ENCODE measurements at regions not wholly inside any gene's neighbourhood (a gene's known extent, or its start where the extent isn't known, plus 50 kb on each side); places are given as distances from the start of the nearest gene placed in this dataset.

DNA sequence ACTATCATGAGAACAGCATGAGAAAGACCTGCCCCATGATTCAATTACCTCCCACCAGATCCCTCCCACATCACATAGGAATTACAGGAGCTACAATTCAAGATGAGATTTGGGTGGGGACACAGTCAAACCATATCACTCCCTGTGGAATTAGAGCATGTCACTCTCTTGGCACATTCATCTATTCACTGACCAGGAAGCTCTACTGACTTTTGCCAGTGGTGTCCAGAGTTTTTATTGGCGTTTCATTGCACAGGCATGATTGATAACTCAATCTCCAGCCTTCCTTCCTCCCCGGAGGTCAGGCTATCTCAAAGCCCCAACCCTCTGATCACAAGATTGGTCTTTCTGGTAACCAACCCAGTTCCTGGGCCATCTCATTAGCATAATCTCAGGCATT is 478.9 kb upstream of the NRP1 start:
- Histone ChIP-seq H3K4me3 (no peak overlapping the region), H4K20me1 (no peaks in the 10 kb centered on the region), H3K9me3 (no peaks in the 10 kb centered on the region), H3K4me1 (peaks cover 8% of the 10 kb centered on the region; the same call in 1 of the 2 replicates), H3K36me3 (no peaks in the 10 kb centered on the region), H3K27me3 (no peaks in the 10 kb centered on the region), H3K4me2 (no peak overlapping the region), H3K9ac (no peak overlapping the region), H3K27ac (no peak overlapping the region)
- TF ChIP-seq Cebpa-rat (IDR thresholded peaks at IDR 0.05) = no peak

DNA sequence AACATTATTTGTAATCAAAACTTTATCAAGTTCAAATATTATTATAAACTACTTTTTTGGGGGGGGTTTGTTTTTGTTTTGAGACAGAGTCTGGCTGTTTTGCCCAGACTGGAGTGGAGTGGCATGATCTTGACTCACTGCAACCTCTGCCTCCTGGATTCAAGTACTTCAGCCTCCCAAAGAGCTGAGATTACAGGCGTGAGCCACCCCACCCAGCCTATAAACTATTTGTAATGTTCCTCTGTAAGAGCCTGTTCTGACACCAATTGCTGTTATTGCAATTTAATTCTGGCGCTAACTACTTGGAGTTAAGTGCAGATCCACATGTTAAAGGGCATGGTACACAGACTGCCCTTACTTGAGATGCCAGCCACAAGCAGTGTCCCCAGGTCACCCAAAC is 478.1 kb upstream of the NRP1 start:
- TF ChIP-seq Cebpa-rat (IDR thresholded peaks at IDR 0.05) = no peak
- no peaks in the 10 kb centered on the region for H3K9me3 ChIP-seq

GRCh38 chr10:33810986-33811385 is 476.5 kb upstream of the NRP1 start:
- H3K9ac ChIP-seq = no peak overlapping the region
- H3K27ac ChIP-seq = no peak overlapping the region
- H3K36me3 ChIP-seq = no peaks in the 10 kb centered on the region
- TF ChIP-seq Cebpa-rat (IDR thresholded peaks at IDR 0.05) = no peak
- H4K20me1 ChIP-seq = no peaks in the 10 kb centered on the region
- H3K4me3 ChIP-seq = no peak overlapping the region
- no peak overlapping the region for H3K4me2 ChIP-seq
- no peaks in the 10 kb centered on the region for H3K27me3 ChIP-seq
- no peaks in the 10 kb centered on the region for H3K4me1 ChIP-seq
- no peaks in the 10 kb centered on the region for H3K9me3 ChIP-seq

More for the DNA sequence above, 478.1 kb upstream of the NRP1 start:
- H3K27me3 ChIP-seq = no peaks in the 10 kb centered on the region
- no peak overlapping the region for H3K27ac ChIP-seq
- no peak overlapping the region for H3K4me3 ChIP-seq
- H3K4me1 ChIP-seq = no peaks in the 10 kb centered on the region
- H4K20me1 ChIP-seq = no peaks in the 10 kb centered on the region
- no peak overlapping the region for H3K4me2 ChIP-seq
- H3K9ac ChIP-seq = no peak overlapping the region
- H3K36me3 ChIP-seq = no peaks in the 10 kb centered on the region

- no peak overlapping the region for H3K4me2 ChIP-seq
- no peaks in the 10 kb centered on the region for H3K36me3 ChIP-seq
- H3K27ac ChIP-seq = no peak overlapping the region
- no peaks in the 10 kb centered on the region for H3K27me3 ChIP-seq
- no peak overlapping the region for H3K4me3 ChIP-seq
- H3K9me3 ChIP-seq = no peaks in the 10 kb centered on the region
- H3K9ac ChIP-seq = no peak overlapping the region
- H4K20me1 ChIP-seq = no peaks in the 10 kb centered on the region
- no peak for TF ChIP-seq Cebpa-rat (IDR thresholded peaks at IDR 0.05)
- no peaks in the 10 kb centered on the region for H3K4me1 ChIP-seq
Observed at GRCh38 chr10:33809732-33810131, 475.3 kb upstream of the NRP1 start.

DNA sequence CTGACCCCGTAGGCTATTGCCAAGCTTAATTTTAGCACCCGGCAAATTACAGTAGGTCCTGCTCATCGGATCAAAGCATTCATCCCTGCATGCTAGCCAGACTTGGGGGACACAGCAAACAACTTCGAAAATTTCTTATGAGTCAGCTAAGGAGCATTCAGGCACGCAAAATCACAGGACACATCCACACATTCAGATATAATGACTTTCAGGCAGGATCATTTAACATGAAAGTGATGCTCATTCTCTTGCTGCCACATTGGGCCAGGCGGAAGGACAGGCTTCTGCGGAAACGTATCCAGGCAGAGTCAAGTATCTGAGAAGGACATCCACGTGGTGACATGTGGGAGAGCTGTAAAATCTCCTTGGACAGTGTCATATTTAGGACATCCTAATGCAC is 474.0 kb upstream of the NRP1 start:
- no peak overlapping the region for H3K4me3 ChIP-seq
- H3K27ac ChIP-seq = no peak overlapping the region
- TF ChIP-seq Cebpa-rat (IDR thresholded peaks at IDR 0.05) = no peak
- H3K4me2 ChIP-seq = no peak overlapping the region
- H3K9me3 ChIP-seq = no peaks in the 10 kb centered on the region
- no peaks in the 10 kb centered on the region for H3K36me3 ChIP-seq
- no peaks in the 10 kb centered on the region for H3K4me1 ChIP-seq
- no peaks in the 10 kb centered on the region for H4K20me1 ChIP-seq
- H3K27me3 ChIP-seq = no peaks in the 10 kb centered on the region
- H3K9ac ChIP-seq = no peak overlapping the region

- Histone ChIP-seq H3K9ac (no peak overlapping the region), H4K20me1 (no peaks in the 10 kb centered on the region), H3K4me3 (no peak overlapping the region), H3K9me3 (no peaks in the 10 kb centered on the region), H3K36me3 (no peaks in the 10 kb centered on the region), H3K27ac (no peak overlapping the region), H3K27me3 (no peaks in the 10 kb centered on the region), H3K4me1 (no peaks in the 10 kb centered on the region), H3K4me2 (no peak overlapping the region)
- TF ChIP-seq Cebpa-rat (IDR thresholded peaks at IDR 0.05) = no peak
Observed at GRCh38 chr10:33807531-33808359, 473.3 kb upstream of the NRP1 start.

DNA sequence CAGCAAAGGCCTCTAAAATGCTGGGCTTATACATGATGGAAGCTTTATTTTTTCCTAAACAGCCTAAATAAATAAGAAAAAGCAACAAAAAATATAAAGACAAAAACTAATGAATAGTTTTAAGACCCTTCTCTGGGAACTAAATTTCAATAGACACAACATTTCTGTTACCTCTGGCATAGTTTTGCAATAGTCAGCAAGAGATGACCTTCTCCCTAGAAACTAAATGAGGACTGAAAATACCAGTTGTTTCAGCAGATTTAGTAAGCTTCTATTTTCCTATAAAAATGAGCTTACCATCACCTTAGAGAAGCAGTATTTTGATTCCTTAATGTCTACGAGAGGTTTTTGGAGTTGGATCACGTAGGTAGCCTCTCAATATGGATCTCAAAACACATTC is 471.4 kb upstream of the NRP1 start:
- Histone ChIP-seq H3K4me3 (no peak overlapping the region), H3K9me3 (no peaks in the 10 kb centered on the region), H3K4me1 (no peaks in the 10 kb centered on the region), H3K27ac (no peak overlapping the region), H3K4me2 (no peak overlapping the region), H3K9ac (no peak overlapping the region), H3K36me3 (no peaks in the 10 kb centered on the region), H4K20me1 (no peaks in the 10 kb centered on the region), H3K27me3 (no peaks in the 10 kb centered on the region)
- TF ChIP-seq Cebpa-rat (IDR thresholded peaks at IDR 0.05) = no peak

- no peaks in the 10 kb centered on the region for H3K9me3 ChIP-seq
- H4K20me1 ChIP-seq = no peaks in the 10 kb centered on the region
- no peak overlapping the region for H3K27ac ChIP-seq
- no peak overlapping the region for H3K9ac ChIP-seq
- no peaks in the 10 kb centered on the region for H3K4me1 ChIP-seq
- H3K4me2 ChIP-seq = no peak overlapping the region
- no peak overlapping the region for H3K4me3 ChIP-seq
- H3K27me3 ChIP-seq = no peaks in the 10 kb centered on the region
- no peaks in the 10 kb centered on the region for H3K36me3 ChIP-seq
- no peak for TF ChIP-seq Cebpa-rat (IDR thresholded peaks at IDR 0.05)
Observed at GRCh38 chr10:33804584-33804983, 470.1 kb upstream of the NRP1 start.

DNA sequence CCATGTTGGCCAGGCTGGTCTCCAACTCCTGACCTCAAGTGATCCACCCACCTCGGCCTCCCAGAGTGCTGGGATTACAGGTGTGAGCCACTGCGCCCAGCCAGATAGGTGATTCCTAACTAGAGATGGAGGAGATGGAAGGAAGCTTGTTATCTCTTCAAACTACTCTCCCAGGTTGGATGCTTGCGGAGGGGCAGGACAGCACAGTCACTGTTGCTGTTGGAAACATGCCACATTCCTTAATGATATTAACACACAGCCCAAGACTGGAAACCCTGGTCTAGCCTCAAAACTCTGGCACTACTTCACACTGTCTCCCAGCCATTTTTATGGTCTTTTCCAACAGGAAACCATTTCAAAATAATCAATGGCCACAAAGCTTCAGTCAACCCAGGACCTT is 468.8 kb upstream of the NRP1 start:
- H3K9ac ChIP-seq = no peak overlapping the region
- no peaks in the 10 kb centered on the region for H3K4me1 ChIP-seq
- H4K20me1 ChIP-seq = no peaks in the 10 kb centered on the region
- H3K4me2 ChIP-seq = no peak overlapping the region
- no peak for TF ChIP-seq Cebpa-rat (IDR thresholded peaks at IDR 0.05)
- no peak overlapping the region for H3K27ac ChIP-seq
- H3K9me3 ChIP-seq = no peaks in the 10 kb centered on the region
- no peak overlapping the region for H3K4me3 ChIP-seq
- H3K27me3 ChIP-seq = no peaks in the 10 kb centered on the region
- H3K36me3 ChIP-seq = no peaks in the 10 kb centered on the region

DNA sequence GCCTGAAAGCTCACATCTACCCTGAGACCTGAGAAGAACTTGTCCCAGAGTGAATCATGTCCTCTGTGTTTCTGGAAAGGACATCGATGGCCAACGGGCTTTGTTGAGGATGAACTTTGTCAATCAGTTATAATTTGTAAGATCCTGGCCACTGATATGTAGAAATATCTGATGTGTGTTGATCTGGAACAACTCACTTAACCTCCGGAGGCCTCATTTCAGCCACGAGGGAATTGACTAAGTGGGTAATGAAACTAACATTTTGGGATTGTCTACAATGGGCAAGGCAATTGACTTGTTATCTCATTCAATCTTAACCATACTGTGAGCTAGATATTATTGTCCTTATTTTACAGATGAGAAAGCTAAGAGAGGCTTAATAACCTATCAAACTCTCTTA is 468.1 kb upstream of the NRP1 start:
- Histone ChIP-seq H3K27me3 (no peaks in the 10 kb centered on the region), H3K9me3 (no peaks in the 10 kb centered on the region), H3K36me3 (no peaks in the 10 kb centered on the region), H3K4me3 (no peak overlapping the region), H3K9ac (no peak overlapping the region), H3K27ac (no peak overlapping the region), H3K4me1 (no peaks in the 10 kb centered on the region), H4K20me1 (no peaks in the 10 kb centered on the region), H3K4me2 (no peak overlapping the region)
- TF ChIP-seq Cebpa-rat (IDR thresholded peaks at IDR 0.05) = no peak

- H3K27me3 ChIP-seq = no peaks in the 10 kb centered on the region
- H3K27ac ChIP-seq = no peak overlapping the region
- H3K9ac ChIP-seq = no peak overlapping the region
- H4K20me1 ChIP-seq = no peaks in the 10 kb centered on the region
- H3K4me3 ChIP-seq = no peak overlapping the region
- no peak for TF ChIP-seq Cebpa-rat (IDR thresholded peaks at IDR 0.05)
- H3K36me3 ChIP-seq = no peaks in the 10 kb centered on the region
- H3K9me3 ChIP-seq = no peaks in the 10 kb centered on the region
- H3K4me1 ChIP-seq = no peaks in the 10 kb centered on the region
- no peak overlapping the region for H3K4me2 ChIP-seq
Observed at GRCh38 chr10:33801705-33802104, 467.2 kb upstream of the NRP1 start.
